ENCODE measurements at regions not wholly inside any gene's neighbourhood (a gene's known extent, or its start where the extent isn't known, plus 50 kb on each side); places are given as distances from the start of the nearest gene placed in this dataset.

DNA sequence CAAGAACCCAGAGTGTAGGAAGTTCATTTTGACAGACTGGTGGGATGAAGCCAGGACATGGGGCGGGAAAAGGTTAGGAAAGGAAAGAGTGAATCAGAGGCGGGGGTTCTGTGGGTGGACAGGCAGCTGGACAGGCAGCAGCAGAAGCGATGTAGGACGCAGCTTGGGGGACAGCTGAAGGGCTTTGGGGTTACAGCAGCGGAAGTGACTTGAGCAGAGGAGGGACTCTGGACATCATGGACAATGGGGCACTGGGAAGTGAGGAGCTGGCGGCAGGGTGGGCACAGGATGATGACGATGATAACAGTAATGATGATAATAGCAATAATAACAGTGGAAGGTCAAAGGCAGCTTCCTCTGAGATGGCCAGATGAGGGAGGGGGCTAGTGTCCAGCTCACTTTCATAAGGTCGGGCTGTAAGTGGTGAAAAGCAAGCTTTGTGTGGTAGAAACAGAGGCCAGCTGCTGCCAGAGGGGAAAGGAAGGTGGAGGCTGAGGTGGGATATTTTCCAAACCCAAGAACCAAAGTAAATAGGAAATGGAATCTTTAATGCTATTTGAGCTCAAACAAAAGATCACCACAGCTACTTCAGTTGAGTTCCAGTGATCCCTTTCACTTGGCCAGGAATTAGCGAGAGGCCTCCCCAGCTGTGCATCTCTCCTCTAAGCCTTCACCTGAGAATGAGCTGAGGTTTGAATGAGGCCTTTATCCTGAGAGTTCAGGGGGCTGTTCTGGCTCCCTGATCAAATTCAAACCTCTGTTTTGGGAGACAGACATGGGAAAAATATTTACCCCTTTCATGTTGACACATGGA is 433.5 kb downstream of the DHX35 start:
- DNase-seq (ENCODE audit: low spot score) = no peak

DNA sequence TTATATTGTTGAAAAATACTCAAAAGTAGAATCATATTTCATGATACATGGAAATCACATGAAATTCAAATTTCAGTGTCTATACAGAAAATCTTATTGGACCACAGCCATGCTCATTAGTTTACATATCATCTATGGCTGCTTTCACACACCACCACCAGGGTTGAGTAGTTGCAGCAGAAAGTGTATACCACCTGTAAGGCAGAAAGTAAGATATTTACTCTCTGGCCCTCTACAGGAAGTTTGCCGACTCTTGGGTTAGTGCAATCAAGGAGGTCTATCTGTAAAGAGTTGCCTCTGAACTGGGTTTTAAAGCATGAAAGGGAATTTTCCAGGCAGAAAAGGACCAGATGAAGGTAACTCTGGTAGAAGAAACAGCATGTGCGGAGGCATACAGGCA is 432.3 kb downstream of the DHX35 start:
- DNase-seq (ENCODE audit: low spot score) = no peak

DNA sequence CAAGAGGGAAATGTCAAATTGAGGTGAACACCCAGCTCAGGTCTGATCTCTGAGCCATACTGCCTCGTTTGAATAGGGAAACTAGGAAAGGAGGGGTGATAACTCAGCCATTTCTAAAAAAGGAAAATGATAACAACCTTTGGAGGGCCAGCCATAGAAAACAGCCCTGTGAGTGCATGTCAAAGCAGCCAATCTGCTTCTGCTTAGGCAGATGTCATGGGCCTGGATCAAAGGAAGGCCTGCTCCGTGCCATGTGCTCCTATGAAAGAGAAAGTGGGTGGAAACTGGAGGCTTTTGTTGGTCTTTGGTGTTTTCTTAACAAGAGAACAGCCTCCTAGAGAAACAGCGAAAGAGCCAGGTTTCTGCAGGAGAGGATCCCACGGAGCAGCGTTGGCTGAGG is 428.0 kb downstream of the DHX35 start:
- no peak for DNase-seq (ENCODE audit: low spot score)

DNA sequence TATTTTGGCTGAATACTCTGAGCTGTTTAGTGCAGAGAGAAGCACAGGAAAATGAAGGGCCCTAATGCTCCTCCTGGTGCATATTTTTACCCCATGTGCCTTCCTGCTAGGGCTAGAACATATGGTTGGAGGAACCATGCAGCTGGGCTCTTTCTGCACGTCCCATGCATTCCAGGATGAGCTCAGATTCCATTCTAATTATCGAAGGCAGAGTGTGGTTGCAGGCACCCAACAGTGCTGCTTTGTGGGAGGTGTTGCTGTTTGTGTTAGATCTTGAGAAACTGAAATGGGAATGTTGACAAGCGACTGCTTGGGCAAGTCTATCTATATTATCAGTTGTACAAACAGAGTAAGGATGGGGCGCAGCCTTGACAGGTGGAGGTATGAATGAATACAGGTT is 419.5 kb downstream of the DHX35 start:
- DNase-seq (ENCODE audit: low spot score) = no peak

DNA sequence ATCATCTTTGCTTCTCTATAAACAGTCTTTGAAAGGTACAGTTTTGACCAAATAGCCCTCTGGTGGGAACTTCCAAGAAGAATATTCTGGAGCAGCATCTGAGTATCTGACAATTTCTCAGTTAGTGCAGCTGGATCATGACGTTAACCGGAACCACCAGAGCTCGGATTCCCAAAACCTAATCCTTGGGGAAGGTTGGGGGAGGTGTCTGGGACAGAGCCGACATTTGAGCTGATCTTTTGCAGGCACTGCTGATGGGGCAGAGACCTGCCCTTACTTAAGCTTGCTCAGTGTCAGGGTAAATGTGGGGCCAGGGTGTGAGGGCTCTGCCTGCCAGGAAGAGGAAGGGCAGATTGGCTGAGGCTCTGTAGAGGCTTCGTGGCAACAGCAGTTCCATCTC is 416.6 kb downstream of the DHX35 start:
- no peak for DNase-seq (ENCODE audit: low spot score)

DNA sequence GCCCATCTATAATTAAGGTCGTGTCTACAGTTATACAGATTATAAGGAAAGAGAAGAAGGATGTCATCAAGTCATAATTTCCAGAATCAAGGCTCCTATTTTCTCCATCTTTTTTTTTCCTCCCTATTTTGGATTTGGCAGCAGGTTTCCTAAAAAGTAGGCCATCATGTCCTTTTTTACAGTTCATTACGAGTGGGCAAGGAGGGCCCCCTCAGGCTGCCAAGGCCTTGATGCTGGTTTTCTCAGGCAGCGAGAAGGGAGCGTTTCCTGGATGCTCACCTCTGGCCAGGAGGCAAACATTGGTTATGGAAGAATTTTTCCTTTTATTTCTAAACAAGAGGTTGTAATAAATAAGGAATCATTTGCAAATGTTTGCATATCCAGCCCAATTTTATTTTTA is 414.6 kb downstream of the DHX35 start:
- DNase-seq (ENCODE audit: low spot score) = no peak

DNA sequence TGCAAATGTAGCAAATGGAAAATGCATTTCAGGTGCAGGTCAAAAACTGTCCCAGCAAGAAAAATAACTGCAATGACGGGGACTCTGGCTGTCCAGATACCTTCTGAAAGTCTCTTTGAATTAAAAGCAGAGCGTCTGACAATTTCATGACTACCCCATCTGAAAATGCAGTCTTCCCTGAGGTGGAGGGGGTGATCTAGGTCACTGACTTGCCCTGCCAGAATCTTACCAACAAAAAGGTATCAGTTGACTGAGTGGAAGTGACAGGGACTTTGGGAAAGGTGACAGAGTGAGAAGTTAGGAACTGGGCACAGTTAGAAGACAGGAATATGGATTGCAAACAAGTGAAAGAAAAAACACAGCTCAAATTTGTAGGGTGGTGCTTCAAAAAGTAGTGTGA is 402.2 kb downstream of the DHX35 start:
- no peak for DNase-seq (ENCODE audit: low spot score)

DNA sequence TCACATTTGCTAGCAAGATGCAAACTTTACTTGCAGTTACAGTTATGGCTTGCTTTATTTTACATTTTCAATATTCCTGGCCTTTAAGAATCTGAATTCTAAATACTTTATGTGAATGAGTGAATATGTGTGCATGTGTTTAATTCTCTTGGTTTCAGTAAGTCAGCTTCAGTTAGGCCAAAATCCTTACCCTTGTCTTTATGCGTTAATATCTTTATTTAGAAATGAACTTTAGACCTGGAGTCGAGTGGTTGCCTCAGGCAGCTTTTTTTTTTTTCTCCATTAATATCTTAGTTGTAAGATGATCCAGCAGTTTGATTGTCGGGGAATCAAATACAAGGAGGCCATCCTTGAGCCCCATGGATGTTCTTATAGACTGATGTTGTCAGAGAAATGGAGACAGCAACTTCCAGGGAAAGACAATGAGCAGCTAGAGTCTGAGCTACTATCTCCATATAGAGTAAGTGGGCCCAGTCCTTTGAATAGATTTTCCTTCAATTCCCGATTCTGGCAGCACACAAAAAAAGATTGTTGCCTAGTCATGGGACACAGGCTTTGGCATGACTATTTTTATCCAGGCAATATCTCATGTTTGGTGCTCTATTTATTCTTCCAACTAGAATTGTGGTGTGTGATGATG is 398.0 kb downstream of the DHX35 start:
- no peak for DNase-seq (ENCODE audit: low spot score)

DNA sequence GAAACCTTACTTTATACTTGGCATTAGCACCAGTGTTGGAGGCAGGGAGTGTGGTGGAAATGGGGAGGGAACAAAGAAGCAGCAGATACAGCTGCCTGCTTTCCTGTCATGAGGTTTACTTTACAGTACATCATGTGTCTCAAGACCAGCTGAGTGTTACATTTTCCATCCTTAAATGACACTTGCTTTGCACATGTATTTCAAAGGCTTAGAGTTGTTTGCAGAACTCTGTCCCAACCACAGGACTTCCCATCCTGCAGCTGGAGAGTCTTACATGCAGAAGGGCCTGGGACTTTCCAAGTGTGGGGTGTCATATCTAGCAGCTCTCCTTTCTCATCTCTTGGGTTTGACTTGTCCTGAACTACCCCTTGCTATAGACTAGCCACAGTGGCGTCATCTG is 395.9 kb downstream of the DHX35 start:
- no peak for DNase-seq (ENCODE audit: low spot score)

DNA sequence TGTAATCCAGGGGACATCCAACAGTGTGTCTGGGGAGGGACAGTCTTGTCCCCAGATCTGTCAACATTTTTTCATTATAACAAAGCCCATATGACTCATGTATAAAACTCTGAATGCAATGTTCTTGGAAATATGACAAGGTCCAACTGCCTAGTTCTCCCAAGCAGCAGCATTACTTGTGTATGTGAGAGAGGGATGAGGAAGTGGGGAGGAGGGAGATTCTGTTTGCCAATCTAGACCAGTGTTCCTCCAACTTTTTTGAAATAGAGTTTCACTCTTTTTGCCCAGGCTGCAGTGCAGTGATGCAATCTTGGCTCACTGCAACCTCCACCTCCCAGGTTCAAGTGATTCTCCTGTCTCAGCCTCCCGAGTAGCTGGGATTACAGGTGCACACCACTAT is 394.8 kb downstream of the DHX35 start:
- DNase-seq (ENCODE audit: low spot score) = no peak

DNA sequence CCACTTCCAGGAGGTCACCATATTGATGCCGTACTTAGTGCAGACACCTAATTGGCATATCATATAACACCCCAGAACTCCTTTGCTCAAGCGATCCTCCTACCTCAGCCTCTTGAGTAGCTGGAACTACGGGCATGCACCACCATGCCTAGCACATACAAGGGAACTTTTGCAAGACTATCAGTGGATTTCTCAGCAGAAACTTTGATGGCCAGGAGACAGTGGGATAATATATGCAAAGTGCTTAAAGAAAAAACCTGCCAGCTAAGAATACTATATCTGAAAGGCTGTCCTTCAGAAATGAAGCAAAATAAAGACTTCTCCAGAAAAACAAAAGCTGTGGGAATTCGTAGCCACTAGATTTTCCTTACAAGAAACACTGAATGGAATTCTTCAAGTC is 387.1 kb downstream of the DHX35 start:
- no peak for DNase-seq (ENCODE audit: low spot score)

DNA sequence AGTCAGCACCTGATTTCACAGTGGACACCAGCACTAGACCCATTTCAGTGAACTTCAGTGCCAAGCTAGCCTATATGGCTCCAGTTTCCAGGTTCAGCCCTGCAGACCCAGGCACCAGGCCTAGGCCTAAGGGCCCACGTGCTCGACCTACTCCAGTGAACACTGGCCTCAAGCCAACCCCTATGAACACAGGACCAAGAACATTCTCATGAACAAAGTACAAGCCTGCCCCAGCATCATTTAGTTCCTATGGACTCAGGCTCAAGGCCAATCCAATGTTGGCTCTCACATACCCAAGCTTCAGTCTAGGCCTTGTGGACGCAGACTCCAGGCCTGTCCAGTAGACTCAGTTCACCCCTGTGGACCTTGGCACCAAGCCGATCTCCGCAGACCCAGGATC is 385.5 kb downstream of the DHX35 start:
- no peak for DNase-seq (ENCODE audit: low spot score)

DNA sequence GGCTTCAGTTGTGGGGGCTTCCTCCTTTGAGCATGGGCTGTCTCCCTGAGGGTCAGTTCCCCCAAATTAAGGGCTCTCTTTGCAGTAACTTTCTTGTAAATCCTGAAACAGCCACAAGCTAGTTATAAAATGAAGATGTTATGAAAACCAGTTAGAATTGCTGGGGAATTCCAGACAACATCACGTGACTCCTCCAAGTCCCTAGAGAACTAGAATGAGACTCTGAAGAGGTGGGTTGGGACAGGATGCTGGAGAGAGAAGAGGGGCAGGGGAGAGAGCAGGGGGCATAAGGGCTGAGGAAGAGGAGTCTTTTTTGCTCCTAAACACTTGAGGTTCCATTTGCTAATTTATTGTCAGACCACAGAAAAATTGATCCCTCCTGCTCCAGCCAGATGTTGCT is 380.3 kb downstream of the DHX35 start:
- no peak for DNase-seq (ENCODE audit: low spot score)

DNA sequence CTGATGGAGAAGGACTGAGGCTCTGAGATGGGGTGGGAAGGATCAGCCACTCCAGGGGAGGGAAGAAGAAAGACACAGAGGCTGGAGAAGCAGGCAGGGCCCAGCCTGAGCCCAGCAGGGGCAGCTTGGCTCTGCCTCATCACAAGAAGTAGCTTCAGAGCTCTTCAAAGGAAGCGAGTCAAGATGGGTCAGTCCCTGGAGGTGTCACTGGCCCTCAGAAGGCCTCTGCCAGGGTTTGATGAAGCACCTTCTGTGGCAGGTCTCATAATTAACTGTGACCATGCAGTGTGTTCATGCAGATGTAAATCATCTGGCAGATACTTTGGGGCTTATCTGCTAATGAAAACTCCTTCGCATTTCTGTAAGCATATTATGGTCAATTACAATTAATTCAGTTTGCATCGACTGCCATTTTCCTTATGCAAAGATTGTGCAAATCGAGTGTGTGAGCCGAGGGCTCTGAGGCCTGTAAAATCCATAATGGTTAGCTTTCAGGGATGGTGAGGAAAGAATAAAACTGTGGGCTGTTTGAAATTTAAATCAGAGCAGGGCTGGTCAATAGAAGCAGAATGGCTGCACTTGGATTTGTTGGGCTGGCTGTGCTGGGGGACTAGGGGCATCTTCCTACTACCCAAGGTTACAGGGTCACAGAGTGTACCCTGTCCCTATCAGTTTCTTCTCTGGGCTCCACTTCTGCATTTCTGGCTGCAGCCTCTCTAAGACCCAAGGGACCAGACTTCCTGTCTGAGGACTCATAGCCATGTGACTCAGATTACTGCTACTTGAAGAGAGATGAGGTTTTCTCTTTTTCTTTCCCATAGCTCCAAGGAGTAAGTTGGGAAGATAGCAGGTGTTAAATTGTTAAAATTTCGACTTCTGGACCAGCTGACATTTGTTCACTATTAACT is 376.6 kb downstream of the DHX35 start:
- DNase-seq (ENCODE audit: low spot score) = no peak

DNA sequence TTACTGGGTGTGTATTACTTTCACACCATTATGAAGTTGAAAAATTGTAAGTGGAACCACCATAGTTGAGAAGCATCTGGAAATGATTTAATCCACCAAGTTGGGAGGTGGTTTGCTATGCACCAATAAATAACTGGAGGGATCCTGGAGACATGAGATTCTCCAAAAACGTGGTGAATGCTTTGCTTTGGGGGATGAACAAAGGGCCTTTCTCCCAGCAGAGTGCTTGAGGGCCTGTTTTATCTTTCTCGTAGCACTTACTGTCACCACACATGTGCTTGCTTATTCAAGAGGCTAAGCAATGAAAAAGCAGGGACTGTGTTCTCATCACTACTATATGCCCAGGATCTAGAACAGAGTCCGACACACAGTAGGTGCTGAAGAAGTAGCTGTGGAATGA is 371.1 kb downstream of the DHX35 start:
- no peak for DNase-seq (ENCODE audit: low spot score)

DNA sequence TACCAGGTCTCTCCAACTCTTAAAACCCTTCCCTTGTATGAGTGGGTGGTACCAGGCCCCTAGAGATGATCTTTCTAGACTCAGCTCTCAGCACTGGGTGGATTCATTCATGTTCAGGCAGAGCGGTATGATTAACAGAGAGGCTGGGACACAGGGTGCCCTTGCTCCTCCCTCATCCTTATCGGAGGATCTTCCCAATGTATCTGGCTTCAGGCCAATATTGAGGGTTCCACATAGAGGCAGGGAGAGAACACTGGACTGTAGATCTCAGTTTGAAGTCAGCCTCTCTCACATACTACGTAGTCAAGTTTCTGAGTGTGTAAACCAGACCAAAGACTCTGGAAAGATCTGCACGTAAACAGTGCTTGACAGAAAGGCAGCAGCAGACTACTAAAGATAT is 366.2 kb downstream of the DHX35 start:
- DNase-seq (ENCODE audit: low spot score) = no peak

DNA sequence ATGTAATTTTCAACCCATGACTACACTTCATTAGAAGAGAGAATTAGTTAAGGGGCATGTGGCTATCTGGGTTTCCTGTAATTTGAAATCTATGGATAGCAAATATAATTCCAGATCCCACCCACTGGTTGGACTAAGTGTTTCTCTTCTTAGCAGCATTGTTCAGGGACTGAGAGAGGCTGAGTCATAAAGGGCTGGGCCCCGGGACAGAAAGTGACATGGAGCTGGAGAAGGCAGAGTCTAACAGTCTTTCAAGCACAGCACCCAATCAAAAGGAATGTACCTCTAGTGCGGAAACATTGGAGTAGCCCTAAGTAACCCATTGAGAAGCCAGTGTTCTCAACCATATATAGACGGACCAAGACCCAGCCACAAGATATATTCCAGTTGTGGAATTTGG is 363.9 kb downstream of the DHX35 start:
- no peak for DNase-seq (ENCODE audit: low spot score)

DNA sequence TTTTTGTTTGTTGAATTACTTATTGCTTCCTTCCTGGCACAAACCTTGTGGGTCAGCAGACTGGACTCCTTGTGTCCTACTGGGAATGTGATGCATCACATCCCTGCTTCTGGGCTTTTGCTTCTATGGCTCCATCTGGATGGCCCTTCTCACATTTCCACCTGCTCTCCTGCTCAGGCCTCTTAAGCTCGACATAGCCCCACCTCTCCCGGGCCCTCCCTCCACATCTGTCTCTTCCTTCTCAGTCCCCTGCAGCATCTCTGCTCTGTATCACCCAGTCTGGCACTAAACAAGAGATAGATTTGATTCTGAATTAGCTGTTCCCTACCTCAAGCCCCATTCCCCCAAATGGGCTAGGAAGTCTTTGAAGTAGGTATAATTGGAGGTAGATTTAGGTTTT is 356.8 kb downstream of the DHX35 start:
- DNase-seq (ENCODE audit: low spot score) = no peak

DNA sequence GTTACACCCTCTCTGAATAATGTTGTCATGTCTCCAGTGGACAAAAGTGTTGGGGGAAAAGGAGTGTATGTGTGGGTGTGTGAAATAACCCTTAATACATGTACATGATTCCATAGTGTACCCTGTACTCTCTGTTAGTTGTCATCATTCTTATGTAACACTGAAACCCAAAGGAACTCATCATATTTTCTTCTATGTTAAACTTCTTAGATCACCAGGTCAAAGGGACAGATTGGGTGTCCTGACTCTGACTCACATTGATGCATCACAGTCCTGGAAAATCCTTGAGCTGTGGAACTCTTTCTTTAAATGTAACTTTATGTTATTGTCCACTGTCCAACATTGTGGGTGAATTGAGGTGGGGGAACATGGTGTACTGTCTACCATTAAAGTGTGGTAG is 350.5 kb downstream of the DHX35 start:
- no peak for DNase-seq (ENCODE audit: low spot score)

DNA sequence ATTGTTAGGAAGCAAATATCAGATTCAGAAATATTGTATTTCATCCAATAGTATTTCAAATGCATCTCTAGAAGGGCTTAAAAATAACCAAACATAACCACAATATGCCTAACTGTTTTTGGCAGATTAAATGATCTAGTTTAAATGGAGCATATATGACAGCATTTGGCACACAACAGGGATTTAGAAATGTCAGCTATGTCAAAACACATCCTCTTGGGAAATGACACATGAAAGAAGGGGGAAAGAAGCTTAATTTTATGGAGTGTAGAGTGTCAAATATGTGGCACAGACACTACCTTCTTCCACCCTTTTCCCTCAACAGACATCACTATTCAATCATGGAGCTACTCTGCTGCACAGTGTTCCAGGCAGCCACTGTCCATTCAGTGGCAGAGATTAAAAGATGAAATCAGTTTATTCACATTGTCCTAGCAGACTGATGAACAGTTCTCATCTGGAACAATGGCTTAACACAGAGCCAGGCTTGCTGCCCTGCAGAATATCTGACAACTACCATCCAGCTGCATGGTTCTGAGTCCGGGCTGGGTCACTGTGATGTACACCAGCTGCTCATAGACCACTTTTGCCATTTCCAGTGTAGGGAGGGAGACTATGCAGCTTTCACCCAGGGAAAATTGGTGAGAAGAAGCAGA is 349.8 kb downstream of the DHX35 start:
- no peak for DNase-seq (ENCODE audit: low spot score)

DNA sequence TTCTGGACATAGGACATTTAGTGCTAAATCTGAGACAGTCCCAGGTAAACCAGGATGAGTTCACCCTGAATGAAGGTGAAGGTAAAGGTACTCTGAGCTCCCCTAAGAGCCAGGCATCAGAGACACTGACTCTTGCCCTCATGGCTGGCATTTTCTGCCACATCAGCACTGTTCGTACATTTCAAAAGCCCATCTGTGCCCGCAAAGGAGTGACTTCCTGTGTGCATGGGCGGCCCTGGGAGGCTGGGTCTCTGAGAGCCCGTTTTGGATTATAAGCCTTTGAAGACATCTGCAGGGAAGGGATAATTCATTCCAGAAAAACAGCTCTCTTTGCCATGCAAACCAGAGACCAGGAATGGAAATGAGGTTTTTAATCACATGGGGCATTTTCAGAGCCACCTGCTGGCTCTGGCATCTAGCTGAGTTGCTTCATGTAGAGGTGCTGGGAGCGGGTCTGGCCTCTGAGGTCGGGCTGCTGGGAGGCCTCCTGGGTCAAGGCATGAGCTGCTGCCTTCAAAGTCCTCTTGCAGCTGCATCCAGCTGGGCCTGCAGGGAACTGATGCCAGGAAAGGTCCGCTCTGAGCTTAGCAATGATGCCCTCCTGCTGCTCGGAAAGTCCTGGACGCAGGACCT is 348.3 kb downstream of the DHX35 start:
- no peak for DNase-seq (ENCODE audit: low spot score)

DNA sequence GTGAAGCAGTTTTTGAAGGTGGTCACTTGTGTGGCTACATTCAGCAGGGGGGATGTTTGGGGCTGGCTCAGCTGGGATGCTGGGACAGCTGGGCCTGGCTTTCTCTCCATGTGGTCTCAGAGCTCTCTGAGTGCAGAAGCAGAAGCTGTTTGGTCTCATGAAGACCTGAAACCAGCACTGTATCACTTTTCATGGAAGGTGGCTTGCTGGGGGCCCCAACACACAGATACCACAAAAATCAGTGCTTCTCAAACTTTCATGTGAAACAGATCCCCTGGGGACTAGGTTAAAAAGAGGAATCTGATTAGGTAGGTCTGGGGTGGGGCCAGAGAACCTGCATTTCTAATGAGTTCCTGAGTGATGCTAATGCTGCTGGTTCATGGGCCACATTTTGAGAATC is 347.3 kb downstream of the DHX35 start:
- no peak for DNase-seq (ENCODE audit: low spot score)

Data from HuH-7 (cell line).